ENCODE measurements at regions not wholly inside any gene's neighbourhood (a gene's known extent, or its start where the extent isn't known, plus 50 kb on each side); places are given as distances from the start of the nearest gene placed in this dataset.

- no peak for TF ChIP-seq CTCF (IDR thresholded peaks at IDR 0.05)
- ATAC-seq (no peak), DNase-seq (no peak)
- Histone ChIP-seq H3K27me3 (no peaks in the 10 kb centered on the region), H3K36me3 (no peaks in the 10 kb centered on the region), H3K4me3 (no peak overlapping the region), H3K27ac (no peak overlapping the region), H3K4me1 (no peaks in the 10 kb centered on the region), H3K9me3 (no peaks in the 10 kb centered on the region)
- intact Hi-C loops (cut with DNase I): no loop called here
Measured at GRCh38 chr11:130718120-130718519, 198.2 kb downstream of the SNX19 start.

- Histone ChIP-seq H3K4me1 (no peaks in the 10 kb centered on the region), H3K27ac (no peak overlapping the region), H3K36me3 (no peaks in the 10 kb centered on the region), H3K27me3 (no peaks in the 10 kb centered on the region), H3K9me3 (no peaks in the 10 kb centered on the region), H3K4me3 (no peak overlapping the region)
- intact Hi-C loops (cut with DNase I): no loop called here
- TF ChIP-seq CTCF (IDR thresholded peaks at IDR 0.05): no peak
- DNase-seq (no peak), ATAC-seq (peak; percentile 24)
Measured at GRCh38 chr11:130719220-130719915, 196.9 kb downstream of the SNX19 start.

GRCh38 chr11:130720232-130721022, 195.9 kb downstream of the SNX19 start:
- ATAC-seq: no peak
- no peak overlapping the region for H3K4me3 ChIP-seq
- no peak for DNase-seq
- no peaks in the 10 kb centered on the region for H3K27me3 ChIP-seq
- H3K9me3 ChIP-seq: no peaks in the 10 kb centered on the region
- H3K36me3 ChIP-seq: no peaks in the 10 kb centered on the region
- intact Hi-C loops (cut with DNase I): no loop called here
- H3K27ac ChIP-seq: no peak overlapping the region
- no peaks in the 10 kb centered on the region for H3K4me1 ChIP-seq
- TF ChIP-seq CTCF (IDR thresholded peaks at IDR 0.05): no peak

- Histone ChIP-seq H3K27ac (no peak overlapping the region), H3K4me1 (no peaks in the 10 kb centered on the region), H3K27me3 (no peaks in the 10 kb centered on the region), H3K9me3 (no peaks in the 10 kb centered on the region), H3K4me3 (no peak overlapping the region), H3K36me3 (no peaks in the 10 kb centered on the region)
- DNase-seq (no peak), ATAC-seq (no peak)
- no peak for TF ChIP-seq CTCF (IDR thresholded peaks at IDR 0.05)
- intact Hi-C loops (cut with DNase I): no loop called here
Measured at GRCh38 chr11:130721023-130721681, 195.1 kb downstream of the SNX19 start.

GRCh38 chr11:130721736-130722135, 194.5 kb downstream of the SNX19 start:
- no peak overlapping the region for H3K4me3 ChIP-seq
- ATAC-seq: no peak
- TF ChIP-seq CTCF (IDR thresholded peaks at IDR 0.05): no peak
- DNase-seq: no peak
- H3K9me3 ChIP-seq: no peaks in the 10 kb centered on the region
- no peak overlapping the region for H3K27ac ChIP-seq
- no peaks in the 10 kb centered on the region for H3K4me1 ChIP-seq
- H3K27me3 ChIP-seq: no peaks in the 10 kb centered on the region
- no peaks in the 10 kb centered on the region for H3K36me3 ChIP-seq
- intact Hi-C loops (cut with DNase I): no loop called here

Measured in left lung (tissue), 4 donors.